ENCODE measurements at regions not wholly inside any gene's neighbourhood (a gene's known extent, or its start where the extent isn't known, plus 50 kb on each side); places are given as distances from the start of the nearest gene placed in this dataset.

- Histone ChIP-seq H2AFZ (ENCODE audit: insufficient read depth, low read length, poor library complexity) (no peak overlapping the region), H3K18ac (ENCODE audit: low read length) (no peak overlapping the region), H4K91ac (ENCODE audit: low read depth, low read length) (no peak overlapping the region), H2AK5ac (ENCODE audit: low read length) (no peak overlapping the region), H3K4me3 (ENCODE audit: low read depth, low read length) (no peak overlapping the region), H2BK120ac (ENCODE audit: insufficient read depth, low read length, poor library complexity) (no peak overlapping the region), H4K12ac (ENCODE audit: low read depth, low read length) (no peak overlapping the region), H3K9me3 (ENCODE audit: insufficient read depth, low read depth, low read length) (no peaks in the 10 kb centered on the region), H2BK5ac (ENCODE audit: low read depth, low read length, poor library complexity) (no peak overlapping the region), H3K23ac (ENCODE audit: low read length) (no peak overlapping the region), H3K14ac (ENCODE audit: low read length) (no peak overlapping the region), H3K36me3 (ENCODE audit: control insufficient read depth in 1 of 2, insufficient read depth in 2 of 2, low read length in 2 of 2) (no peaks in the 10 kb centered on the region), H3K4ac (ENCODE audit: low read depth, low read length) (no peak overlapping the region), H3K4me1 (ENCODE audit: control insufficient read depth in 1 of 2, insufficient read depth in 2 of 2, low read length in 2 of 2) (peaks cover 2 to 5% of the 10 kb centered on the region in 2 experiments), H3K79me1 (ENCODE audit: low read length) (no peaks in the 10 kb centered on the region), H3K27ac (ENCODE audit: low read depth, low read length) (no peak overlapping the region), H2BK12ac (ENCODE audit: low read length) (no peak overlapping the region), H3K9ac (ENCODE audit: low read length) (no peak overlapping the region), H3K79me2 (ENCODE audit: control insufficient read depth, insufficient read depth, low read length, poor library complexity) (no peaks in the 10 kb centered on the region), H3K27me3 (ENCODE audit: insufficient read depth, low read length) (no peaks in the 10 kb centered on the region), H3K4me2 (ENCODE audit: low read length) (no peak overlapping the region), H4K8ac (ENCODE audit: low read depth, low read length) (no peak overlapping the region)
- no peak for DNase-seq
- no CpG with 5 or more reads among the region's 3 CpGs for WGBS (ENCODE audit: extremely low coverage, insufficient coverage, insufficient read length)
These were observed 473.5 kb downstream of the CCSER2 start for GRCh38 chr10:84801916-84802315.

- Histone ChIP-seq H3K14ac (ENCODE audit: low read length) (no peak overlapping the region), H3K9me3 (ENCODE audit: insufficient read depth, low read depth, low read length) (no peaks in the 10 kb centered on the region), H3K4me1 (ENCODE audit: control insufficient read depth in 1 of 2, insufficient read depth in 2 of 2, low read length in 2 of 2) (peaks cover 2 to 5% of the 10 kb centered on the region in 2 experiments), H4K8ac (ENCODE audit: low read depth, low read length) (no peak overlapping the region), H2AK5ac (ENCODE audit: low read length) (no peak overlapping the region), H3K36me3 (ENCODE audit: control insufficient read depth in 1 of 2, insufficient read depth in 2 of 2, low read length in 2 of 2) (no peaks in the 10 kb centered on the region), H3K4me3 (ENCODE audit: low read depth, low read length) (no peak overlapping the region), H2BK5ac (ENCODE audit: low read depth, low read length, poor library complexity) (no peak overlapping the region), H3K4me2 (ENCODE audit: low read length) (no peak overlapping the region), H3K9ac (ENCODE audit: low read length) (no peak overlapping the region), H3K4ac (ENCODE audit: low read depth, low read length) (no peak overlapping the region), H3K27me3 (ENCODE audit: insufficient read depth, low read length) (no peaks in the 10 kb centered on the region), H4K91ac (ENCODE audit: low read depth, low read length) (no peak overlapping the region), H2AFZ (ENCODE audit: insufficient read depth, low read length, poor library complexity) (no peak overlapping the region), H2BK12ac (ENCODE audit: low read length) (no peak overlapping the region), H3K18ac (ENCODE audit: low read length) (no peak overlapping the region), H3K79me1 (ENCODE audit: low read length) (no peaks in the 10 kb centered on the region), H3K27ac (ENCODE audit: low read depth, low read length) (no peak overlapping the region), H3K79me2 (ENCODE audit: control insufficient read depth, insufficient read depth, low read length, poor library complexity) (no peaks in the 10 kb centered on the region), H2BK120ac (ENCODE audit: insufficient read depth, low read length, poor library complexity) (no peak overlapping the region), H4K12ac (ENCODE audit: low read depth, low read length) (no peak overlapping the region), H3K23ac (ENCODE audit: low read length) (no peak overlapping the region)
- no peak for DNase-seq
- WGBS (ENCODE audit: extremely low coverage, insufficient coverage, insufficient read length): no CpG with 5 or more reads among the region's 2 CpGs
These were observed 476.8 kb downstream of the CCSER2 start for GRCh38 chr10:84805149-84805548.

GRCh38 chr10:84811113-84811512, 482.7 kb downstream of the CCSER2 start:
- no peaks in the 10 kb centered on the region for H3K79me2 ChIP-seq (ENCODE audit: control insufficient read depth, insufficient read depth, low read length, poor library complexity)
- H3K14ac ChIP-seq (ENCODE audit: low read length): no peak overlapping the region
- no peaks in the 10 kb centered on the region for H3K4me1 ChIP-seq (ENCODE audit: control insufficient read depth in 1 of 2, insufficient read depth in 2 of 2, low read length in 2 of 2)
- H4K8ac ChIP-seq (ENCODE audit: low read depth, low read length): no peak overlapping the region
- no peak overlapping the region for H3K18ac ChIP-seq (ENCODE audit: low read length)
- H2AK5ac ChIP-seq (ENCODE audit: low read length): no peak overlapping the region
- H3K9ac ChIP-seq (ENCODE audit: low read length): no peak overlapping the region
- H3K4me2 ChIP-seq (ENCODE audit: low read length): no peak overlapping the region
- no peak overlapping the region for H4K12ac ChIP-seq (ENCODE audit: low read depth, low read length)
- no peaks in the 10 kb centered on the region for H3K27me3 ChIP-seq (ENCODE audit: insufficient read depth, low read length)
- no peak for DNase-seq
- H3K23ac ChIP-seq (ENCODE audit: low read length): no peak overlapping the region
- H4K91ac ChIP-seq (ENCODE audit: low read depth, low read length): no peak overlapping the region
- no peak overlapping the region for H3K4me3 ChIP-seq (ENCODE audit: low read depth, low read length)
- no peak overlapping the region for H3K4ac ChIP-seq (ENCODE audit: low read depth, low read length)
- no peaks in the 10 kb centered on the region for H3K9me3 ChIP-seq (ENCODE audit: insufficient read depth, low read depth, low read length)
- no peak overlapping the region for H2BK120ac ChIP-seq (ENCODE audit: insufficient read depth, low read length, poor library complexity)
- no peak overlapping the region for H2AFZ ChIP-seq (ENCODE audit: insufficient read depth, low read length, poor library complexity)
- H3K36me3 ChIP-seq (ENCODE audit: control insufficient read depth in 1 of 2, insufficient read depth in 2 of 2, low read length in 2 of 2): no peaks in the 10 kb centered on the region
- no peak overlapping the region for H2BK5ac ChIP-seq (ENCODE audit: low read depth, low read length, poor library complexity)
- no peak overlapping the region for H3K27ac ChIP-seq (ENCODE audit: low read depth, low read length)
- no peak overlapping the region for H2BK12ac ChIP-seq (ENCODE audit: low read length)
- no peaks in the 10 kb centered on the region for H3K79me1 ChIP-seq (ENCODE audit: low read length)
- WGBS (ENCODE audit: extremely low coverage, insufficient coverage, insufficient read length): no CpG with 5 or more reads among the region's 5 CpGs

- Histone ChIP-seq H3K36me3 (ENCODE audit: control insufficient read depth in 1 of 2, insufficient read depth in 2 of 2, low read length in 2 of 2) (no peaks in the 10 kb centered on the region), H3K27me3 (ENCODE audit: insufficient read depth, low read length) (no peaks in the 10 kb centered on the region), H4K12ac (ENCODE audit: low read depth, low read length) (no peak overlapping the region), H4K8ac (ENCODE audit: low read depth, low read length) (no peak overlapping the region), H3K9ac (ENCODE audit: low read length) (no peak overlapping the region), H3K4me1 (ENCODE audit: control insufficient read depth in 1 of 2, insufficient read depth in 2 of 2, low read length in 2 of 2) (peaks cover 0 to 7% of the 10 kb centered on the region in 2 experiments), H2BK5ac (ENCODE audit: low read depth, low read length, poor library complexity) (no peak overlapping the region), H3K79me1 (ENCODE audit: low read length) (peaks cover 2% of the 10 kb centered on the region), H2BK120ac (ENCODE audit: insufficient read depth, low read length, poor library complexity) (no peak overlapping the region), H3K9me3 (ENCODE audit: insufficient read depth, low read depth, low read length) (peaks cover 5% of the 10 kb centered on the region), H3K18ac (ENCODE audit: low read length) (no peak overlapping the region), H3K14ac (ENCODE audit: low read length) (no peak overlapping the region), H2AK5ac (ENCODE audit: low read length) (no peak overlapping the region), H3K23ac (ENCODE audit: low read length) (no peak overlapping the region), H2AFZ (ENCODE audit: insufficient read depth, low read length, poor library complexity) (no peak overlapping the region), H3K4me2 (ENCODE audit: low read length) (no peak overlapping the region), H4K91ac (ENCODE audit: low read depth, low read length) (no peak overlapping the region), H3K4me3 (ENCODE audit: low read depth, low read length) (no peak overlapping the region), H2BK12ac (ENCODE audit: low read length) (no peak overlapping the region), H3K79me2 (ENCODE audit: control insufficient read depth, insufficient read depth, low read length, poor library complexity) (no peaks in the 10 kb centered on the region), H3K4ac (ENCODE audit: low read depth, low read length) (no peak overlapping the region), H3K27ac (ENCODE audit: low read depth, low read length) (no peak overlapping the region)
- no CpG with 5 or more reads among the region's 3 CpGs for WGBS (ENCODE audit: extremely low coverage, insufficient coverage, insufficient read length)
- DNase-seq: no peak
These were observed 490.6 kb downstream of the CCSER2 start for GRCh38 chr10:84818961-84819360.
